IMR-90 (cell line): ENCODE measurements at regions not wholly inside any gene's neighbourhood (a gene's known extent, or its start where the extent isn't known, plus 50 kb on each side); places are given as distances from the start of the nearest gene placed in this dataset.

ENCODE experiments used
- ATAC-seq: fragments of 200-7000 bp; cut with Tn5 transposase; 2 replicates; pipeline ENCODE4 v1.9.1; 2020; ENCODE audit warnings: low read depth, mild to moderate bottlenecking, moderate library complexity
- BruUV-seq: library from RNA; stranded (reverse); fragments of 400-500 nt; replicated peaks from 2 replicates; lab custom pipeline; 2021; lab: Mats Ljungman, UMichigan
- CTCF ChIA-PET: fragments of 300-600 bp; formaldehyde crosslinking; extraction: SDS; loops from one replicate; lab custom pipeline; 2021; ENCODE audit warnings: antibody characterized with exemption; lab: Yijun Ruan, JAX
- POLR2A ChIA-PET: fragments of 300-600 bp; sonication (Branson Sonifier 250); formaldehyde crosslinking; loops from one replicate; lab custom pipeline; 2022; ENCODE audit warnings: antibody characterized with exemption; ENCODE audit not compliant: unreplicated experiment; lab: Charles Lee
- DNase-seq: peaks from one replicate; pipeline ENCODE4 v3.0.0; 2013
- H2AFZ ChIP-seq: replicated peaks from 2 replicates; pipeline ENCODE3; 2013; ENCODE audit warnings: low read length, mild to moderate bottlenecking; ENCODE audit not compliant: poor library complexity
- H2AK5ac ChIP-seq: 2 replicates; pipeline ENCODE4 v1.6.1; 2013; ENCODE audit warnings: low read depth, low read length, inconsistent platforms
- H2AK9ac ChIP-seq: replicated peaks from 2 replicates; pipeline ENCODE3; 2013; ENCODE audit warnings: mild to moderate bottlenecking, low read depth, low read length, moderate library complexity; ENCODE audit not compliant: poor library complexity
- H2BK120ac ChIP-seq: 2 replicates; pipeline ENCODE4 v1.6.1; 2013; ENCODE audit warnings: low read depth, low read length, inconsistent platforms
- H2BK15ac ChIP-seq: 3 replicates; pipeline ENCODE4 v1.6.1; 2013; ENCODE audit warnings: low read depth, low read length, inconsistent platforms
- H2BK20ac ChIP-seq: 2 replicates; pipeline ENCODE4 v1.6.1; 2013; ENCODE audit warnings: low read depth, mild to moderate bottlenecking, inconsistent platforms, low read length, moderate library complexity
- H2BK5ac ChIP-seq: 2 replicates; pipeline ENCODE4 v1.6.1; 2013; ENCODE audit warnings: mild to moderate bottlenecking, low read depth, low read length, inconsistent platforms; ENCODE audit not compliant: poor library complexity, severe bottlenecking
- H3K14ac ChIP-seq: replicated peaks from 2 replicates; pipeline ENCODE4 v1.6.1; 2013; ENCODE audit warnings: low read depth, low read length, inconsistent platforms
- H3K18ac ChIP-seq: 2 replicates; pipeline ENCODE4 v1.6.1; 2013; ENCODE audit warnings: low read depth, low read length, control low read depth
- H3K23ac ChIP-seq: 2 replicates; pipeline ENCODE4 v1.6.1; 2013; ENCODE audit warnings: low read depth, low read length, inconsistent platforms
- H3K27ac ChIP-seq: 2 replicates; pipeline ENCODE4 v1.5.1; 2013; ENCODE audit warnings: mild to moderate bottlenecking, control low read depth, low read length; ENCODE audit not compliant: insufficient read depth
- H3K27me3 ChIP-seq: 2 replicates; pipeline ENCODE4 v1.6.1; 2013; ENCODE audit warnings: low read length; ENCODE audit not compliant: control insufficient read depth, insufficient read depth
- H3K36me3 ChIP-seq: 2 replicates; pipeline ENCODE4 v1.6.1; 2013; ENCODE audit warnings: low read length, mixed read lengths; ENCODE audit not compliant: control insufficient read depth, insufficient read depth
- H3K4ac ChIP-seq: 2 replicates; pipeline ENCODE4 v1.6.1; 2013; ENCODE audit warnings: low read depth, low read length, inconsistent platforms
- H3K4me1 ChIP-seq: 2 replicates; pipeline ENCODE4 v1.6.1; 2013; ENCODE audit warnings: low read length, mixed read lengths; ENCODE audit not compliant: control insufficient read depth, insufficient read depth
- H3K4me2 ChIP-seq: 2 replicates; pipeline ENCODE4 v1.6.1; 2013; ENCODE audit warnings: low read depth, mild to moderate bottlenecking, control low read depth, low read length, moderate library complexity
- H3K4me3 ChIP-seq: 2 replicates; pipeline ENCODE4 v1.5.1; 2013; ENCODE audit warnings: low read depth, mild to moderate bottlenecking, control low read depth, low read length, moderate library complexity; ENCODE audit not compliant: insufficient read depth
- H3K56ac ChIP-seq: 2 replicates; pipeline ENCODE4 v1.6.1; 2013; ENCODE audit warnings: low read length, inconsistent platforms; ENCODE audit not compliant: insufficient read depth; ENCODE audit errors: extremely low read depth
- H3K79me1 ChIP-seq, 2 experiments: 2 replicates each; pipeline ENCODE4 v1.6.1; 2013; ENCODE audit warnings: low read length in 2 of 2, inconsistent platforms in 1 of 2, low read depth in 1 of 2
- H3K9ac ChIP-seq: 2 replicates; pipeline ENCODE4 v1.6.1; 2013; ENCODE audit warnings: low read depth, low read length, control low read depth
- H3K9me1 ChIP-seq: 2 replicates; pipeline ENCODE4 v1.6.1; 2013; ENCODE audit warnings: low read length, inconsistent platforms; ENCODE audit not compliant: insufficient read depth
- H3K9me3 ChIP-seq: 2 replicates; pipeline ENCODE4 v1.6.1; 2013; ENCODE audit warnings: low read length; ENCODE audit not compliant: control insufficient read depth, insufficient read depth
- H4K20me1 ChIP-seq: 2 replicates; pipeline ENCODE4 v1.6.1; 2013; ENCODE audit warnings: low read length, inconsistent platforms; ENCODE audit not compliant: insufficient read depth
- H4K5ac ChIP-seq: 2 replicates; pipeline ENCODE4 v1.6.1; 2013; ENCODE audit warnings: mild to moderate bottlenecking, low read depth, low read length, control low read depth
- H4K8ac ChIP-seq, 2 experiments: 2 replicates each; pipeline ENCODE4 v1.6.1; 2013; ENCODE audit warnings: low read depth in 2 of 2, low read length in 2 of 2, control low read depth in 1 of 2, inconsistent platforms in 1 of 2
- H4K91ac ChIP-seq: 2 replicates; pipeline ENCODE4 v1.6.1; 2013; ENCODE audit warnings: low read depth, low read length, inconsistent platforms; ENCODE audit not compliant: insufficient read depth
- BHLHE40 ChIP-seq: fragments of 150-350 bp; IDR thresholded peaks from 2 replicates; pipeline ENCODE4 v1.6.1; 2016; ENCODE audit warnings: mild to moderate bottlenecking, low read depth, low read length
- CHD1 ChIP-seq: IDR thresholded peaks from 2 replicates; pipeline ENCODE4 v1.6.1; 2012; ENCODE audit warnings: low read depth, low read length, improper control_type of control experiment
- FOS ChIP-seq: fragments of 150-350 bp; IDR thresholded peaks from 2 replicates; pipeline ENCODE4 v1.6.1; 2016; ENCODE audit warnings: low read depth, low read length
- MAFK ChIP-seq: IDR thresholded peaks from 2 replicates; pipeline ENCODE4 v1.6.1; 2012; ENCODE audit warnings: low read depth, low read length, improper control_type of control experiment
- MAZ ChIP-seq: IDR thresholded peaks from 2 replicates; pipeline ENCODE4 v1.6.1; 2012; ENCODE audit warnings: low read depth, mild to moderate bottlenecking, low read length, improper control_type of control experiment, moderate library complexity, borderline replicate concordance
- NFE2L2 ChIP-seq: fragments of 150-350 bp; IDR thresholded peaks from 2 replicates; pipeline ENCODE4 v1.6.1; 2016; ENCODE audit warnings: low read depth, mild to moderate bottlenecking, low read length
- POLR2A ChIP-seq: IDR thresholded peaks from 2 replicates; pipeline ENCODE4 v1.6.1; 2012; ENCODE audit warnings: mild to moderate bottlenecking, low read depth, low read length
- RAD21 ChIP-seq: IDR thresholded peaks from 2 replicates; pipeline ENCODE4 v1.6.1; 2012; ENCODE audit warnings: low read length, improper control_type of control experiment
- RFX5 ChIP-seq: IDR thresholded peaks from 2 replicates; pipeline ENCODE4 v1.8.0; 2012; ENCODE audit warnings: low read depth, mild to moderate bottlenecking, low read length, moderate library complexity
- SMC3 ChIP-seq: fragments of 150-350 bp; IDR thresholded peaks from 2 replicates; pipeline ENCODE4 v1.6.1; 2016; ENCODE audit warnings: low read depth, mild to moderate bottlenecking, antibody characterized with exemption, low read length, moderate library complexity
- USF2 ChIP-seq: fragments of 150-350 bp; IDR thresholded peaks from 2 replicates; pipeline ENCODE4 v1.6.1; 2017; ENCODE audit warnings: mild to moderate bottlenecking, antibody characterized with exemption, low read length, low read depth
- WGBS, 2 experiments: methylation state at CpG; one replicate each; pipeline versions ENCODE4 v1.1.5 to v1.1.7; 2013; ENCODE audit warnings: missing lambda C conversion rate in 2 of 2; ENCODE audit not compliant: insufficient read length in 1 of 2; ENCODE audit errors: extremely low coverage in 2 of 2; 5-methylcytosine and 5-hydroxymethylcytosine counted together
- dilution Hi-C: fragments of 300-500 bp; cut with HindIII; formaldehyde crosslinking; loops from one replicate; pipeline ENCODE4 v1.14.3; 2018; ENCODE audit warnings: low sequenced_read_pairs; ENCODE audit not compliant: unreplicated experiment
- in situ Hi-C: fragments of 300-500 bp; cut with MboI; formaldehyde crosslinking; loops from 3 replicates; pipeline ENCODE4 v1.14.3; 2019; ENCODE audit warnings: low sequenced_read_pairs, inconsistent platforms, mixed read lengths
- intact Hi-C: fragments of 100-400 bp; cut with micrococcal nuclease; formaldehyde crosslinking; loops from 2 replicates; pipeline ENCODE4 v1.10.0; 2022
- TF ChIP-seq, protein P1 (sequence below): fragments of 150-350 bp; IDR thresholded peaks from 2 replicates; pipeline ENCODE4 v1.6.1; 2016; ENCODE audit warnings: low read depth, mild to moderate bottlenecking, low read length, moderate library complexity, borderline replicate concordance

DNA sequence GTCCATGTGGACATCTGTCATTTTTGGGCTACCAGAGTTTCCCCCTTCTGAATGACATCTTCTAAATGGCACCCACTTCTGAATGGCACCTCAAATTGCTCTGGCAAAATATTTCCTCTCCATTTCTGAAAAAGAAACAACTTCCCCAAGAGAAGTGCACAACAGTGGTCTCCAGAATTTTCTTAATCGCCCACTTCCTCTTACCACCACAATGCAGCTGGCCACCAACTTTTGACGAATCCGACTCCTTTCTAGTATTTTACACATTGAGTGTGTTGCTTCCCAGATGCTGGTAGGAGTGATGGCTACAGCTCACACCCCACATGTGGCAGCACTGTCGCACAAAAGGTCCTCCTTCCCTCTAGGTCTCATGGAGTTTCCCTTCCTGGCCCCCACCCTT lies 216.1 kb downstream of the FOXA2 start:
- H3K4ac ChIP-seq = no peak overlapping the region
- no peak overlapping the region for H3K4me3 ChIP-seq
- H3K79me1 ChIP-seq = no peaks in the 10 kb centered on the region
- no peak overlapping the region for H3K14ac ChIP-seq
- no peak overlapping the region for H2BK5ac ChIP-seq
- H3K9me3 ChIP-seq = no peaks in the 10 kb centered on the region
- H4K8ac ChIP-seq = no peak overlapping the region
- H3K9me1 ChIP-seq = no peaks in the 10 kb centered on the region
- intact Hi-C loops (no loop called here), dilution Hi-C loops (no loop called here), in situ Hi-C loops (no loop called here)
- ATAC-seq (no peak), DNase-seq (no peak)
- no TSS peak for BruUV-seq
- ChIA-PET POLR2A (no interaction called here), CTCF (interaction anchor here (0.6 kb wide), 1 partner anchor 575 kb away, joined by 3 read pairs; no protein-coding TSS in a partner anchor)
- H3K9ac ChIP-seq = no peak overlapping the region
- H3K4me1 ChIP-seq = no peaks in the 10 kb centered on the region
- no peaks in the 10 kb centered on the region for H4K20me1 ChIP-seq
- H3K27ac ChIP-seq = no peak overlapping the region
- no CpG with 5 or more reads among the region's 4 CpGs for WGBS, 2 experiments
- no peak overlapping the region for H3K4me2 ChIP-seq
- H2BK15ac ChIP-seq = no peak overlapping the region
- no peak overlapping the region for H2AFZ ChIP-seq
- no peak overlapping the region for H3K23ac ChIP-seq
- H3K36me3 ChIP-seq = no peaks in the 10 kb centered on the region
- H2BK20ac ChIP-seq = no peak overlapping the region
- H3K27me3 ChIP-seq = no peaks in the 10 kb centered on the region
- H3K18ac ChIP-seq = no peak overlapping the region
- no peak overlapping the region for H2AK5ac ChIP-seq
- H4K5ac ChIP-seq = no peak overlapping the region
- no peak overlapping the region for H2AK9ac ChIP-seq
- no peak overlapping the region for H4K91ac ChIP-seq
- H3K56ac ChIP-seq = no peak overlapping the region
- TF ChIP-seq NFE2L2 = no peak
- no peak for TF ChIP-seq MAFK
- TF ChIP-seq MAZ = no peak
- TF ChIP-seq SMC3 = no peak
- TF ChIP-seq POLR2A = no peak
- TF ChIP-seq FOS = no peak
- no peak for TF ChIP-seq CHD1
- no peak for TF ChIP-seq RFX5
- TF ChIP-seq, protein P1, sequence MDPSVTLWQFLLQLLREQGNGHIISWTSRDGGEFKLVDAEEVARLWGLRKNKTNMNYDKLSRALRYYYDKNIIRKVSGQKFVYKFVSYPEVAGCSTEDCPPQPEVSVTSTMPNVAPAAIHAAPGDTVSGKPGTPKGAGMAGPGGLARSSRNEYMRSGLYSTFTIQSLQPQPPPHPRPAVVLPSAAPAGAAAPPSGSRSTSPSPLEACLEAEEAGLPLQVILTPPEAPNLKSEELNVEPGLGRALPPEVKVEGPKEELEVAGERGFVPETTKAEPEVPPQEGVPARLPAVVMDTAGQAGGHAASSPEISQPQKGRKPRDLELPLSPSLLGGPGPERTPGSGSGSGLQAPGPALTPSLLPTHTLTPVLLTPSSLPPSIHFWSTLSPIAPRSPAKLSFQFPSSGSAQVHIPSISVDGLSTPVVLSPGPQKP = no peak
- TF ChIP-seq BHLHE40 = no peak
- no peak for TF ChIP-seq RAD21
- TF ChIP-seq USF2 = no peak
- no peak overlapping the region for H2BK120ac ChIP-seq
